ENCODE measurements at regions not wholly inside any gene's neighbourhood (a gene's known extent, or its start where the extent isn't known, plus 50 kb on each side); places are given as distances from the start of the nearest gene placed in this dataset.

DNA sequence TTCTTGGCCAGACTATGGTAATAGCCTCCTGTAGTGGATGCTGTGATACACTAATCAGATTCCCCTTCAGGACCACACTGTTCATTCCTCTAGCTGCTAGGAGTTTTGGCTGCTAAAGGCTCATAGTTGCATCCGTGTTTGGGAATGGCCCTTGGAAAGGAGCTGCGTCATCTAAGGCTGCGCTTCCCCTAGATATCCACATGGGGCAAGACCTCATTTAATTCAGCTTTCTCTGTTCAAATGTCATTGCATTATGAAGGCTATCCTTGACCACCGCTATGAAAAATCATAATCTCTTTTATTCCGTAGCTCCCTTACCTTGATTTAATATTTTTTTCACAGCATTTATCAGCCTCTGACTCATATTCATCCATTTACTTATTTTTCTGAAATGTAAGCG lies 258.3 kb upstream of the NR4A3 start:
- Histone ChIP-seq H3K27ac (no peak overlapping the region), H3K9me3 (no peaks in the 10 kb centered on the region), H3K27me3 (no peaks in the 10 kb centered on the region), H3K4me1 (no peaks in the 10 kb centered on the region), H3K4me3 (no peak overlapping the region), H3K36me3 (no peaks in the 10 kb centered on the region)
- no peak for DNase-seq
- 87% methylated on average over 6 of the region's 6 CpGs for WGBS, 2 donors
- intact Hi-C loops (cut with DNase I) = no loop called here
- no peak for TF ChIP-seq POLR2A (IDR thresholded peaks at IDR 0.05)
- TF ChIP-seq, protein P1, sequence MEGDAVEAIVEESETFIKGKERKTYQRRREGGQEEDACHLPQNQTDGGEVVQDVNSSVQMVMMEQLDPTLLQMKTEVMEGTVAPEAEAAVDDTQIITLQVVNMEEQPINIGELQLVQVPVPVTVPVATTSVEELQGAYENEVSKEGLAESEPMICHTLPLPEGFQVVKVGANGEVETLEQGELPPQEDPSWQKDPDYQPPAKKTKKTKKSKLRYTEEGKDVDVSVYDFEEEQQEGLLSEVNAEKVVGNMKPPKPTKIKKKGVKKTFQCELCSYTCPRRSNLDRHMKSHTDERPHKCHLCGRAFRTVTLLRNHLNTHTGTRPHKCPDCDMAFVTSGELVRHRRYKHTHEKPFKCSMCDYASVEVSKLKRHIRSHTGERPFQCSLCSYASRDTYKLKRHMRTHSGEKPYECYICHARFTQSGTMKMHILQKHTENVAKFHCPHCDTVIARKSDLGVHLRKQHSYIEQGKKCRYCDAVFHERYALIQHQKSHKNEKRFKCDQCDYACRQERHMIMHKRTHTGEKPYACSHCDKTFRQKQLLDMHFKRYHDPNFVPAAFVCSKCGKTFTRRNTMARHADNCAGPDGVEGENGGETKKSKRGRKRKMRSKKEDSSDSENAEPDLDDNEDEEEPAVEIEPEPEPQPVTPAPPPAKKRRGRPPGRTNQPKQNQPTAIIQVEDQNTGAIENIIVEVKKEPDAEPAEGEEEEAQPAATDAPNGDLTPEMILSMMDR (IDR thresholded peaks at IDR 0.05) = no peak

DNA sequence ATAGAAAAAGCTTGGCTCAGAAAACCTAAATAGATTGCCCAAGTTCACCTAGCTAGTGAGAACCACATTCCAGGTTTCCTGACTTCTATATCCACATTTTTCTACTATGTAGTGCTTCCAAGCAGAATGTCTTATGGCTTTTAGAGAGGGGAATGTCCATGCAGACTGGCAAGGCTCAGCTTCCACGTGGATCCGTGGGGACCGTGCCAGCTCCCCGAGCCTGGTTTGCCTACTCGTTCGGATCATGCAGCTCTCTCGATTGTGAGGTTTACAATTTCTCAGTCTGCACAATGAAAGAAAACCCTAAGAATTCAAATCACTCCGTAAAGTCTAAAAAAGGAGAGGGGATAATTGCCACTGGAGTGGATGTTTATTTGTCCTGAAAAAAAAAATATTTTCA lies 256.5 kb upstream of the NR4A3 start:
- no peaks in the 10 kb centered on the region for H3K9me3 ChIP-seq
- WGBS, 2 donors = 69 to 75% methylated on average over 6 to 8 of the region's 8 CpGs
- H3K27ac ChIP-seq = no peak overlapping the region
- no peaks in the 10 kb centered on the region for H3K27me3 ChIP-seq
- H3K4me3 ChIP-seq = no peak overlapping the region
- intact Hi-C loops (cut with DNase I) = no loop called here
- no peak for DNase-seq
- no peaks in the 10 kb centered on the region for H3K36me3 ChIP-seq
- H3K4me1 ChIP-seq = no peaks in the 10 kb centered on the region
- TF ChIP-seq, protein P1 (IDR thresholded peaks at IDR 0.05) = no peak
- TF ChIP-seq POLR2A (IDR thresholded peaks at IDR 0.05) = no peak

DNA sequence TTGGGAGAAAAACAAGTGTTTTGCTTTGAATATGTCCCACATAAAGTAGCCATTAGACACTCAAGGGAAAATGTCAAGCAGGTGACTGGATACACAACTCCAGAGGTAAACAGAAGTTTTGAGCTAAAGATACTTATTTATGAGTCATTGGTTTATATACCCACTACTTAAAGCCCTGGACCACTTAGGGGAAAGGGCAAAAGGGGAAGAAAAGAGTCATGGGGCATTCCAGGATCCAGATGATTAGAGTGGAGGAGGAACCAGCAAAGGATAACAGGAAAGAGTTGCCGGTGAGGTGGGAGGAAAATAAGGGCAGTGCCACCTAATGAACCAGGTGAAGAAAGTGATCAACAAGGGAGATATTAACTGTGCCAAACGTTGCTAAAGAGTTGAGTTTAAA lies 254.2 kb upstream of the NR4A3 start:
- 58 to 73% methylated on average over 2 of the region's 2 CpGs for WGBS, 2 donors
- Histone ChIP-seq H3K27me3 (no peaks in the 10 kb centered on the region), H3K4me1 (no peaks in the 10 kb centered on the region), H3K9me3 (no peaks in the 10 kb centered on the region), H3K4me3 (no peak overlapping the region), H3K36me3 (no peaks in the 10 kb centered on the region), H3K27ac (no peak overlapping the region)
- no peak for DNase-seq
- intact Hi-C loops (cut with DNase I) = no loop called here
- TF ChIP-seq POLR2A (IDR thresholded peaks at IDR 0.05) = no peak
- TF ChIP-seq, protein P1 (IDR thresholded peaks at IDR 0.05) = no peak

DNA sequence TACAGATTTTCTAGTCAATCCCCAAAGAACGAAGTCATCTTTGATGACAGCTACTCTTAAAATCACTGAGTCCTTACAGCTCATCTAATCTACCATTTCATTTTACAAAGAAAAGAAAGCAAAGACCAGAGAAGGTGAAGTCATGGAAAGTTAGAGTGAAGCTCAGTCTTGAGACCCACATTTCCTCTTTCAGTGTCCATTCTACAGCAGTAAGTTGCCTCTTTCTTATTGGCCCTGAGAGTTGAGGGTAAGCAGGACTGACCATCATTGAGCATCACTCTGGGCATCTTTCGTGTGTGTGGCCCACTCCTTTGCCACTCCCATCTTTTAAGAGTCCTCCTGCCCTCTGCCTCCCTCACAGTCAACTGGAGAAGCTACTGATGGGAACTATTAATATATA lies 251.8 kb upstream of the NR4A3 start:
- H3K4me1 ChIP-seq = no peaks in the 10 kb centered on the region
- H3K27me3 ChIP-seq = no peaks in the 10 kb centered on the region
- no peaks in the 10 kb centered on the region for H3K36me3 ChIP-seq
- H3K4me3 ChIP-seq = no peak overlapping the region
- no peaks in the 10 kb centered on the region for H3K9me3 ChIP-seq
- no peak for DNase-seq
- TF ChIP-seq, protein P1 (IDR thresholded peaks at IDR 0.05) = no peak
- TF ChIP-seq POLR2A (IDR thresholded peaks at IDR 0.05) = no peak
- H3K27ac ChIP-seq = no peak overlapping the region
- WGBS, 2 donors = 66 to 67% methylated on average over 2 of the region's 2 CpGs
- intact Hi-C loops (cut with DNase I) = no loop called here

DNA sequence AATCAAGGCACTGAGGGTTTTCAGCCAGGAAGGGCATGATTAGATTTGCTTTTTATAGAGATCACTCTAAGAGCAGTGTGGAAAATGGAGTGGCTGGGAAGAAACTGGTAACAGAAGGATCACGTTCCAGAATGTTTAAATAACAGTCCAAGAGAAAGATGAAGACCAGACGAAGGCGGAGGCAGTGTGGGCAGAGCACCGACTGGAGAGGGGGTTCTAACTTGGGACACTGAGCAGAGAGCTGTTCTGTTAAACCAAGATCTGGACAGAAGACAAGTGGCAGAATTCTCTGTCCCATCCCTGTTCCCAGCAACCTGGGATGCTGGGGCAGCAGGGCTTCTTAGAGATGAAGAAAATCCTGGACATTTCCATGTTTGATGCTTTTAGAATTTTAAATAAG lies 249.1 kb upstream of the NR4A3 start:
- no peaks in the 10 kb centered on the region for H3K4me1 ChIP-seq
- no peaks in the 10 kb centered on the region for H3K36me3 ChIP-seq
- DNase-seq = no peak
- TF ChIP-seq, protein P1 (IDR thresholded peaks at IDR 0.05) = no peak
- no peak for TF ChIP-seq POLR2A (IDR thresholded peaks at IDR 0.05)
- no peaks in the 10 kb centered on the region for H3K27me3 ChIP-seq
- H3K4me3 ChIP-seq = no peak overlapping the region
- WGBS, 2 donors = 69 to 76% methylated on average over 4 of the region's 4 CpGs
- no peaks in the 10 kb centered on the region for H3K9me3 ChIP-seq
- intact Hi-C loops (cut with DNase I) = no loop called here
- H3K27ac ChIP-seq = no peak overlapping the region
